DMS 273 (cell line): ENCODE measurements at regions not wholly inside any gene's neighbourhood (a gene's known extent, or its start where the extent isn't known, plus 50 kb on each side); places are given as distances from the start of the nearest gene placed in this dataset.
"Not testable (repeated sequence)": the region's sequence is repeated elsewhere in the genome, so short reads cannot be mapped to it uniquely, and the experiment has no call there.

Experiments
- DNase-seq: peaks from one replicate; lab custom pipeline; 2025; ENCODE audit not compliant: unreplicated experiment; lab: John Stamatoyannopoulos, UW

- DNase-seq: no peak
Measured at GRCh38 chr22:26914519-26915185, 257.3 kb downstream of the MIAT start.

DNA sequence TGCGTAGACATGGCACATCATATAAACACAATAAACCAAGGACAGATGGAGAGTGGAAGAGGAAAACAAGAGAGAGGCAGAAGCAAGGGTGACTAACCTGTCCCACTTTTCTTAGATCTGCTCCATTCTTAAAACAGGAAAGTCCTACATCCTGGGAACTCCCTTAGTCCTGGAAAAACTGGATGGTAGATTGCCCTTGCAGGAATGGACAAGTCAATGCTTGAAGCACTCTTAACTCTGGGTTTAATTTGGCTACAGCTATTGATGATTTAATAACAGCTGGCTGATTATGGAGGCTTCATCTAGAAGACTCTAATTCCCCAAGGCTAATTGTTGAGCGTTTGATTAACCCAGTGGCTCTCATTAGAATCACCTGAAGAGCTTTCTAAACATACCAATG lies 258.8 kb downstream of the MIAT start:
- DNase-seq: no peak

GRCh38 chr22:26918226-26918625 lies 260.8 kb downstream of the MIAT start:
- DNase-seq: no peak

- DNase-seq: no peak
Measured at GRCh38 chr22:26921726-26922125, 264.3 kb downstream of the MIAT start.

- DNase-seq: no peak
Measured at GRCh38 chr22:26922806-26923205, 265.4 kb downstream of the MIAT start.

GRCh38 chr22:26923531-26923930 lies 266.1 kb downstream of the MIAT start:
- DNase-seq: no peak

- no peak for DNase-seq
Measured at GRCh38 chr22:26927821-26928220, 270.4 kb downstream of the MIAT start.

GRCh38 chr22:26931471-26931870 lies 274.1 kb downstream of the MIAT start:
- no peak for DNase-seq

GRCh38 chr22:26933105-26933590 lies 275.8 kb downstream of the MIAT start:
- no peak for DNase-seq

DNA sequence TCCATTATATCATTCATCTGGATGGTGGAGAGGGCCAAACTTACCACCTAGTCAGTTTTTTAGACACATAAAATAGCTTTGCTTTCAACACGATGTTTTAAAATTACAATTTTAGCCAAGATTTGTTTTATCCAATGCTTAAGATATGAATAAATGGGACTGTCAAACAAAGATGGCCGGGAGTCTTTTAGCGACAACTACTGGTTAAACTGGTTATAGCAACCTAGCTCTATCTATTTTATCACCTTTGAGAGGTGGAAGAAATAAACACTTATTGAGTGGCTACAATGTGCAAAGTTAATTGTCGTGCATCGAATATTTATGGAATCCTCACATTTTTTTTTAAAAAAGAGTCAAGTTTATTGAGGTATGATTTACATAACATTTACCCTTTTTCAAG lies 279.8 kb downstream of the MIAT start:
- DNase-seq: no peak

DNA sequence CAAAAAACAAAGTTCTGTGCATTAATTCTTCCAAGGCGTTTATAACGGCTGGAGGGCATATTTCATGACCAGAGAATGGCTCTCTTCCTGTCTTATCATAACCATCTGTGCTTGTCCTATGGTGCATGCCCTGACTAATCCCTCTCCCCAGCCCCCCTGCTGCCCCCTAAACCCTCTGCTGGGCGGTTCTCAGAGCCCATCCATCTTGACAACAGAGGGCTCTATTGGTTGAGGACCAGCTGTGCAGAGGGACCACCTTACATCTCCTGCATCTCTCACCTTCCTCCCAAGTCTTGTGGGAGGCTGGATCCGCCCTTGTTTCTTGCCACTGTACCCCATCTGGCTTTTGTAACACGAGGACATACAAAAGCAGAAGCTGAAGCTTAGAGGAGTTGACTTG lies 282.1 kb downstream of the MIAT start:
- DNase-seq: no peak

DNA sequence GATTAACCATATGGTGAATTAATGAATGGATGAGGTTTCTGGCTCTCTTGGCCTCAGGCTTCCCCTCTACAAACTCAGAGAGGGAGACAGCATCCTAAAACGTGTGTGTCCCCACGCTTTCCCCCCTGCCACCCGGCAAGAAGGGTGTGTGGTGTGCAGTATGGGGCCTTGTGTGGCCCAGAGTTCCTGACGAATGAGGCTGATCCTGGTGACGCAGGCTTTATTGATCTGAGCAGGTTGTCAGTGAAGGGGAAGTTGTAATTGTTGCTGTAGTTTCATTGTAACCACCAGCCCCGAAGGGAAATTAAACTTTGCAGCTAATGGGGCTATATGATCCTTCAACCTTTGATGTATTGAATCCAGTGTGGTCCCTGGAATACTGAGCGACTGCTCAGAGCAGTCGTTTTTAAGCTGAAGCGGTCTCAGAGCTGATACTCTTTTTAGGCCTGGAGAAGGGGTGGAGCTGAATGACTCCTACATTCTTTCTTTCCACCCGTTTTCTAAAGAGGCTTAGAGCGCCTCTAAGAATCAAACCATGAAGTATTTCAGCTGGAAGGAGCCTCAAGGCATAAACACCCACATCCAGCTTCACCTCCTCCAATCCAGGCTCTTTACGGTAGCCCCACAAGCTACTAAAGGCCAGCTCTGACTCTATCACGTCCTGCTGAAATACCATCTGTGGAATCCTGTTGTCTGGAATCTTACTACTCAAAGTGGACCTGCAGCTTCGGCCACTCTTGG lies 284.7 kb downstream of the MIAT start:
- no peak for DNase-seq

DNA sequence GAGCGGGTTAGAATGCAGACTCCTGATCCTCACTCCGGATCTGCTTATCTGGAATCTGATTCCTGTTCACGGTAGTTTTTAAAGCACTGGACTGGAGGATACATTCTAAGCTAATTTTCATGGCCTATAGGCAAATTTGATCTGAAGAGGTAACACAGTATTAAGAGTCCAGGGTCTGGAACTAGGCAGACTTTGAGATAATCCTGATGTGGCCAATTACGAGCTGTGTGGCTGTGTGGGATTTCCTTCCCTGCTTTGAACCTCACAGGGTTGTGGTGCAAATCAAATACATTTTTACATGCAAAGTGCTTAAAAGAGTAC lies 285.2 kb downstream of the MIAT start:
- DNase-seq: no peak

DNA sequence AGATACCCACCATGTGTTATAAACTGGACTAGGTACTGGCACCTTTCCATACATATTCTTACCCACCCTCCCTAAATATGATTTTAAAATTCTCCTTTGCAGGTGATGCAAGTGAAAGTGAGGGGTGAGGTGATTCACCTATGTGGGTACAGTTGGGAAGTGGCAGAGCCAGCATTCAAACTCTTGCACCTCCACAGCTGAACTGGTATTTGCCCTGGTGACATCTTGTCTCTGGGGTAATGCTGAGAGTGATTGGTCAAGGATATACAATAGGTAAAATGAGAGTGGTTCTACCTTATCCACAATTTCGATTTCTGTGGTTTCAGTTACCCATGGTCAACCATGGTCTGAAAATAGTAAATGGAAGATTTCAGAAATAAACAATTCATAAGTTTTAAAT lies 288.2 kb downstream of the MIAT start:
- DNase-seq: no peak

DNA sequence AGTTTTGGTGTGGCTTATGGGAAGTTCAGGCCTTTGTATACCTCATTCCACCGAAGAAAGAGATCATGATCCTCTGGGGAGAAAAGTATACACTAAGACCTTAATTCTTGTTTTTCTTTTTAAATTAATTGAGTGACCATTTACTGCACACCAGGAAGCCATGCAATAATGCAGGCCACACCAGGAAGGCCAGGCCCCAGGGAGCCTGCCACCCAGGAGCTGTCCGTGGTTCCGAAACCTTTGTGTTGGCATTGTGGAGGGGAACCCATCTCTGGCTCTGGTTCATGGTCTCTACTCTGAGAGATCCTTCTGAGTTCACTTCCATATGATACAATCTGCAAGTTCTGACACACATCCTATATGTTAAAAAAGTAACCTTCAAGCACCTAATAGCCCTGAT lies 291.8 kb downstream of the MIAT start:
- peak; percentile 26 for DNase-seq

DNA sequence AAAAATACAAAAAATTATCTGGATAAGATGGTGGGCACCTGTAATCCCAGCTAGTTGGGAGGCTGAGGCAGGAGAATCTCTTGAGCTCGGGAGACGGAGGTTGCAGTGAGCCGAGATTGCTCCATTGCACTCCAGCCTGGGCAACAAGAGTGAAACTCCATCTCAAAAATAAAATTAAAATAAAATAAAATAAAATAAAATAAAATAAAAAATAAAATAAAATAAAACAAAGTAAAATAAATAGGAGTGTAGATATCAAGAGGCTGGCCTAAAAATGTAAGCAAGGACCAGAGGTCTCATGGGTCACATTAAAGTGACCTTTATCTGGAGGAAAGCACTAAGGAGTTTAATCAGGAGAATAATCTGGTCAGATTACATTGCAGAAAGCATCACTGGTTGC lies 293.8 kb downstream of the MIAT start:
- not testable (repeated sequence) for DNase-seq

DNA sequence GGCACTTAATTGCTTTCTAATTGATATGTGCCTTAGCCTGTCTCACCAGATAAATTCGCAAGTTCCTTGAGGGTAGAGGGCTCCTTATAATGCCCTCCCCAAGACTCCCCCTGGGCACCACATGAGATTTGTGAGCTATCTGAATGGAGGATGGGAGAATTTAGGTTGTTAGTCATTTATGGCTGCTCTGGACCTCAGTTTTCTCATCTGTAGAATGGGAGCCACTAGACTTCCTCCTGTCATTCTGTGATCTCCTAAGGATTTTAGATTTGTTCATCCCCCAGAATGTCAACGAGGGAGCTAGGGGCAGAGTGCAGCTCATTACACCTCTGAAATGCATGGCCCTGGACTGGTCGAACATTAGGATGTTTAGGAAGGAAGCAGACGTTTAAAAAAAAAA lies 294.6 kb downstream of the MIAT start:
- DNase-seq: no peak

DNA sequence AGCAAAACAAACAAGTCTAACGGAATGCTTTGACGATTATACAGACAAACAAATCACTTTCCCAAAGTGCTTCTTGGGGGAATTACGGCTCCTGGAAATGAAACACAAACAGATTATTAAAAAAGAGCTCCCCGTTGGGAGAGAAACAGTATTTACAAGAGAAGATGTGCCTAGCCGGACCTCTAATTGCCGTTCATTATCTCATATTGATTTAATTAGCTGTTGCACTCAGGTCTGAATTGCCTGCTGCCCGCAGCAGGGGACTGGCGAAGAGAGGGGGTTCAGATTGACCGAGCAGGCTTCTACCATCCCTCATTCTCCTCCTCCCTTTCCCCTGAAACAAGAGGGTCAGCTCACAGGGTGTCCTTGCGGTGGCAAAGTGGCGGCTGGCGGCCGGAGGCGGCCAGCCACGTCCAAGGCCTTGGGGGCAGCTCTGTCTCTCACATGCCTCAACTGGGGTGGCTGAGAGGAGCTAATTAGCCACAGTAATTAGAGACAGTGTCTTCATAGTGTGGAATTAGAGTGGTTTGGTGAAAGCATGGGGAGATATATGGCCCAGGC lies 295.1 kb downstream of the MIAT start:
- DNase-seq: no peak

DNA sequence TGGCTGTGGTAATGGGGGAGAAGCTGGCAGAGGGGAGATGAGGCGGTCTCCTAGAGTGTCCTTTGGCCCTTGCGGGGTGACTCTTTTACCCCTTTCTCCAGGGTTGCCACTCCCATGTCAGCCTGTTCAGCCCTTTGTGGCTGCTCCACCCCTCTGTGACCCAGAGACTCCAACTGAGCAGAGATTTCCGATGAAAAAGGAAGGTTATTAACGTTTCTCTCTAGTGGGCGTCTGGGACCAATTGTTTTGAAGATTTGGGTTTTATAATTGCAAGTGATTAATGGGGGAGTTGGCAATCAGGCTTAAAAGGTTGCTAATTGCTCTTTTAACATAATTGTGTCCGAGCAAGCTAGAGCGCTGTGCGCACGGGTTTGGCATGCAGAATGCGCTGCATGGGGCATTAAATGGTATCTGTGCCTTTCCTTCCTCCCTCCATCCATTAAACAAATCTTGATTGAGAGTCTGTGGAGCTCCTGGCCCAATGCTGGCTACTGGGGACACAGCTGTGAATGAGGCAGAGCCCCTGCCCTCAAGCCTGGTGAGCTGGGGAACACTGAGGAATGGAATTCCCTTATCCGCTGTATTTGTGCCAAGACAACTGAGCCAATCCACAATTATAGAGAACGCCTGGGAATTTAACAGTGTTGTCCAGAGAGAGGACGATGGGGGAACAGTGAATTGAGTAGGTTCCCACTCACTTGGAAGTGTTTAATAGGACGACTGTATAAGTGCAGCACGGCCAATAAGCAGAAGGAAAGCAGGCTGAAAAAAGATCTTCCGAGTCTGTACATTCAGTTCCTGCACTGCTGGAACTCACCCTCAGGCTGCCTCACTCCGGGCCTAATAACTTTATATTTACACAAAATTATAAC lies 295.9 kb downstream of the MIAT start:
- DNase-seq: no peak

- DNase-seq: no peak
Measured at GRCh38 chr22:26956371-26956770, 299.0 kb downstream of the MIAT start.

- no peak for DNase-seq
Measured at GRCh38 chr22:26957176-26957575, 299.8 kb downstream of the MIAT start.

DNA sequence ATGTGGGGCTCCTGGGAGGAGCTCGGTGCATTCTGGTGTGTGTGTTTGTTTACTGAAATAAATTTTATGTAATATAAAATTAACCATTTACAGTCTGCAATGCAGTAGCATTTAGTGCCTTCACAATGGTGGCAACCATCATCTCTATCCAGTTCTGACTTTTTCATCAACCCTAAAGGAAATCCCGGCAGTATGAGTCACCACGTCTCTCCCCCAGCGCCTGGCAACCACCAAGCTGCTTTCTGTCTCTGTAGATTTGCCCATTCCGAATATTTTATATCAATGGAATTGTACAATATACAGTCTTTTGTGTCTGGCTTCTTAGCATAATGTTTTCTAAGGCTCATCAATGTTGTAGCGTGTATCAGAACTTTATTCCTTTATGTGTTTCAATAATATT lies 300.5 kb downstream of the MIAT start:
- DNase-seq: no peak
